PC-9 (cell line): ENCODE measurements at regions not wholly inside any gene's neighbourhood (a gene's known extent, or its start where the extent isn't known, plus 50 kb on each side); places are given as distances from the start of the nearest gene placed in this dataset.

Experiments
- CTCF ChIP-seq: fragments of 200-600 bp; sonication (generic); conservative IDR thresholded peaks from 2 replicates; pipeline ENCODE4 v1.6.1; 2017; ENCODE audit warnings: mixed run types, antibody characterized with exemption, mild to moderate bottlenecking, moderate library complexity
- EZH2 ChIP-seq: fragments of 200-600 bp; sonication (generic); IDR thresholded peaks from 2 replicates; pipeline ENCODE4 v1.8.0; 2017; ENCODE audit warnings: antibody characterized with exemption, low read depth

- TF ChIP-seq CTCF (no peak), EZH2 (no peak)
These were observed 99.4 kb downstream of the LUZP4 start for GRCh38 chrX:115388879-115389278.
